BJ (cell line): ENCODE measurements at regions not wholly inside any gene's neighbourhood (a gene's known extent, or its start where the extent isn't known, plus 50 kb on each side); places are given as distances from the start of the nearest gene placed in this dataset.

Source experiments
- CTCF ChIA-PET: fragments of 350-600 bp; formaldehyde crosslinking; extraction: SDS; loops from one replicate; lab custom pipeline; 2021; ENCODE audit warnings: antibody characterized with exemption, inconsistent platforms; lab: Yijun Ruan, JAX
- POLR2A ChIA-PET: fragments of 300-600 bp; sonication (Branson Sonifier 250); formaldehyde crosslinking; extraction: SDS; loops from one replicate; lab custom pipeline; 2021; ENCODE audit warnings: antibody characterized with exemption; lab: Charles Lee
- DNase-seq: peaks from one replicate; pipeline ENCODE4 v3.0.0-alpha.2; 2011; ENCODE audit warnings: low read depth
- H3K27me3 ChIP-seq: 2 replicates; pipeline ENCODE4 v1.6.0; 2011; ENCODE audit warnings: low read length; ENCODE audit not compliant: control insufficient read depth, insufficient read depth
- H3K36me3 ChIP-seq: 2 replicates; pipeline ENCODE4 v1.5.1; 2011; ENCODE audit warnings: low read length; ENCODE audit not compliant: control insufficient read depth, insufficient read depth
- H3K4me3 ChIP-seq: 2 replicates; pipeline ENCODE4 v1.5.1; 2011; ENCODE audit warnings: low read depth, mild to moderate bottlenecking, control low read depth, low read length
- TF ChIP-seq, protein P1 (sequence below): IDR thresholded peaks from 2 replicates; pipeline ENCODE4 v1.5.1; 2011; ENCODE audit warnings: low read depth, mild to moderate bottlenecking, control low read depth, inconsistent platforms, low read length, moderate library complexity; ENCODE audit not compliant: insufficient read depth

DNA sequence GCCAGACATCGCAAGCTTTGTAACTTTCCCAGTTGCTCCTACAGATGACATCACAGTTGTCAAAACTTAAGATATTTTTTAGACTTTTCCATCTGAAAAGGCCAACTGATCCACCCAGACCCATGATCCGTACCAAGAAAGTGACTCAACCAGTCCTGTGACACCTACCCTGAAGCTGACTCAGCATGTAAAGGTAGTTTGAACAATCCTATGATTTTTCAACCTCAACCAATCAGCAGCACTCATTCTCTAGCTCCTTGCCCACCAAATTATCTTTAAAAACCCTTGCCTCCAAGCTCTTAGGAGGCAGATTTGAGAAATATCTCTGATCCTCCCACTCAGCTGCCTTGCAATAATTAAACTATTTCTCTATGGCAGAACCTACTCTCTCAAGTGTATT lies 1686.7 kb upstream of the LRRTM1 start:
- H3K27me3 ChIP-seq, result no peaks in the 10 kb centered on the region
- TF ChIP-seq, protein P1, sequence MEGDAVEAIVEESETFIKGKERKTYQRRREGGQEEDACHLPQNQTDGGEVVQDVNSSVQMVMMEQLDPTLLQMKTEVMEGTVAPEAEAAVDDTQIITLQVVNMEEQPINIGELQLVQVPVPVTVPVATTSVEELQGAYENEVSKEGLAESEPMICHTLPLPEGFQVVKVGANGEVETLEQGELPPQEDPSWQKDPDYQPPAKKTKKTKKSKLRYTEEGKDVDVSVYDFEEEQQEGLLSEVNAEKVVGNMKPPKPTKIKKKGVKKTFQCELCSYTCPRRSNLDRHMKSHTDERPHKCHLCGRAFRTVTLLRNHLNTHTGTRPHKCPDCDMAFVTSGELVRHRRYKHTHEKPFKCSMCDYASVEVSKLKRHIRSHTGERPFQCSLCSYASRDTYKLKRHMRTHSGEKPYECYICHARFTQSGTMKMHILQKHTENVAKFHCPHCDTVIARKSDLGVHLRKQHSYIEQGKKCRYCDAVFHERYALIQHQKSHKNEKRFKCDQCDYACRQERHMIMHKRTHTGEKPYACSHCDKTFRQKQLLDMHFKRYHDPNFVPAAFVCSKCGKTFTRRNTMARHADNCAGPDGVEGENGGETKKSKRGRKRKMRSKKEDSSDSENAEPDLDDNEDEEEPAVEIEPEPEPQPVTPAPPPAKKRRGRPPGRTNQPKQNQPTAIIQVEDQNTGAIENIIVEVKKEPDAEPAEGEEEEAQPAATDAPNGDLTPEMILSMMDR, result no peak
- ChIA-PET POLR2A (no interaction called here), CTCF (no interaction called here)
- no peak for DNase-seq
- no peaks in the 10 kb centered on the region for H3K36me3 ChIP-seq
- no peak overlapping the region for H3K4me3 ChIP-seq

DNA sequence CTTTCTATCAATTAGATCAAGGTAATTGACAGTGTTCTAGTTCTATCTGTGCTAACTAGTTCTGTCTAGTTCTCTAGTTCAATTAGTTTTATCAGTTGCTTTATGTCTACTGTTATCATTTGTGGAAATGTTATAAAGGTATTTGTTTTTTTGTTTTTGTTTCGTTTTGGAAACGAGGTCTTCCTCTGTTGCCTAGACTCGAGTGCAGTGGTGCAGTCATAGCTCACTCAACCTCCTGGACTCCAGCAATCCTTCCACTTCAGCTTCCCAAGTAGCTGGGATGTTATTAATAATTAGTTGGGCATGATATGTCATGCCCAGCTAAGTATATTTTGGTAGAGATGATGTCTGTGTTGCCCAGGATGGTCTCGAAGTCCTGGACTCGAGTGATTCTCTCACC lies 1682.8 kb upstream of the LRRTM1 start:
- CTCF ChIA-PET, result no interaction called here
- TF ChIP-seq, protein P1, result no peak
- no peaks in the 10 kb centered on the region for H3K36me3 ChIP-seq
- POLR2A ChIA-PET, result no interaction called here
- H3K4me3 ChIP-seq, result no peak overlapping the region
- DNase-seq, result no peak
- no peaks in the 10 kb centered on the region for H3K27me3 ChIP-seq

- no peak for DNase-seq
- ChIA-PET CTCF (no interaction called here), POLR2A (no interaction called here)
- Histone ChIP-seq H3K36me3 (no peaks in the 10 kb centered on the region), H3K27me3 (no peaks in the 10 kb centered on the region), H3K4me3 (no peak overlapping the region)
- TF ChIP-seq, protein P1, result no peak
Measured at GRCh38 chr2:81984969-81985637, 1680.6 kb upstream of the LRRTM1 start.

DNA sequence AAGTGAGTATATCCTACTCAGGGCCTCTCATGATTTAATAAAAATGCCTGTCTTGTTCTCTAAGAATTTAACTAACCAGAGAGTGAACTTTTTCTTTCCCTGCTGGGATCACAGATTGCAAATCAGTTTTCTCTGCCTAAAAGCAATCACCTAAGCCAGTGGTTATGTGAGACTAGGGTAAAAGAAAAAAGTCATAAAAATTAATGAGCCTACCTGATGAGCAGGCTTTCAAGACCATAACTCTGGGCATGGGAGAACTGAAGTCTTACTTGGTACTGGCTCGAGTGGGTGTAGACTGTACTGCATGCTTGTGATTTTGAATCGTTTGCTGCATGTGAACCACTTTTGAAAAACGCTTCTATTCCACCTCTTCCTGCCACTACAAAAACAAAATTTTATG lies 1677.0 kb upstream of the LRRTM1 start:
- H3K36me3 ChIP-seq, result no peaks in the 10 kb centered on the region
- CTCF ChIA-PET, result no interaction called here
- POLR2A ChIA-PET, result no interaction called here
- H3K4me3 ChIP-seq, result no peak overlapping the region
- no peaks in the 10 kb centered on the region for H3K27me3 ChIP-seq
- DNase-seq, result no peak
- TF ChIP-seq, protein P1, result no peak

DNA sequence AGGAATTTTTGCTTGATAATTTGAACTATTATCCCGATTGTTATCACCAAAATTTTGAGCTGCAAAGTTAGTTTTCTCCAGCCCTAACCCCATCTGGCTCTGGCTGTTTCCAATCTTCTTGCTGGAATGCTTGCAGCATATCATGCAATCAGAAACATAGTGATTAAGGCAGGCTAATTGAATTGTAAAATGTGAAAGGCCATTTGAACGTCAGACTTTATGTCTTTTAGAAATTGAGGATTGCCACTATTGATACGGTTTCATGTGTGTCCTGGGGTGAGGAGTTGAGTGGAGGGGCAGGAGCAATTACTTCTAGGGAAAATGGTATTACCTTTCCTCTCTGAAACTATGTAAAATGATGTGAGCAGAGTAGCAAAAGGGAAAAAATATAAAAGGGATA lies 1674.5 kb upstream of the LRRTM1 start:
- TF ChIP-seq, protein P1, result no peak
- H3K27me3 ChIP-seq, result no peaks in the 10 kb centered on the region
- ChIA-PET CTCF (no interaction called here), POLR2A (no interaction called here)
- H3K4me3 ChIP-seq, result no peak overlapping the region
- DNase-seq, result no peak
- H3K36me3 ChIP-seq, result no peaks in the 10 kb centered on the region
